ENCODE measurements at regions not wholly inside any gene's neighbourhood (a gene's known extent, or its start where the extent isn't known, plus 50 kb on each side); places are given as distances from the start of the nearest gene placed in this dataset.
"Not testable (repeated sequence)": the region's sequence is repeated elsewhere in the genome, so short reads cannot be mapped to it uniquely, and the experiment has no call there.

GRCh38 chr10:121675344-121675743, 77.1 kb upstream of the FGFR2 start:
- TF ChIP-seq CTCF (IDR thresholded peaks at IDR 0.05; ENCODE audit: partially characterized antibody, unreplicated experiment): no peak
- H3K27ac Mint-ChIP-seq (ENCODE audit: unreplicated experiment): no peak overlapping the region
- H3K4me1 Mint-ChIP-seq (ENCODE audit: low read depth, unreplicated experiment): peaks cover under 1% of the 10 kb centered on the region
- peaks cover 4% of the 10 kb centered on the region for H3K27me3 Mint-ChIP-seq (ENCODE audit: unreplicated experiment)
- DNase-seq: no peak
- no peak overlapping the region for H3K4me3 Mint-ChIP-seq (ENCODE audit: unreplicated experiment)
- H3K36me3 Mint-ChIP-seq (ENCODE audit: unreplicated experiment): no peaks in the 10 kb centered on the region
- H3K9me3 Mint-ChIP-seq (ENCODE audit: unreplicated experiment): peaks cover 12% of the 10 kb centered on the region

- Mint-ChIP-seq H3K27ac (ENCODE audit: unreplicated experiment) (no peak overlapping the region), H3K36me3 (ENCODE audit: unreplicated experiment) (no peaks in the 10 kb centered on the region), H3K27me3 (ENCODE audit: unreplicated experiment) (peaks cover 4% of the 10 kb centered on the region), H3K9me3 (ENCODE audit: unreplicated experiment) (peaks cover 11% of the 10 kb centered on the region), H3K4me1 (ENCODE audit: low read depth, unreplicated experiment) (no peaks in the 10 kb centered on the region), H3K4me3 (ENCODE audit: unreplicated experiment) (no peak overlapping the region)
- TF ChIP-seq CTCF (IDR thresholded peaks at IDR 0.05; ENCODE audit: partially characterized antibody, unreplicated experiment): no peak
- DNase-seq: no peak
Observed at GRCh38 chr10:121674885-121675284, 76.6 kb upstream of the FGFR2 start.

GRCh38 chr10:121672733-121673132, 74.5 kb upstream of the FGFR2 start:
- H3K36me3 Mint-ChIP-seq (ENCODE audit: unreplicated experiment): no peaks in the 10 kb centered on the region
- H3K4me1 Mint-ChIP-seq (ENCODE audit: low read depth, unreplicated experiment): peaks cover 6% of the 10 kb centered on the region
- no peak for TF ChIP-seq CTCF (IDR thresholded peaks at IDR 0.05; ENCODE audit: partially characterized antibody, unreplicated experiment)
- DNase-seq: no peak
- peaks cover 5% of the 10 kb centered on the region for H3K27me3 Mint-ChIP-seq (ENCODE audit: unreplicated experiment)
- peaks cover 5% of the 10 kb centered on the region for H3K9me3 Mint-ChIP-seq (ENCODE audit: unreplicated experiment)
- no peak overlapping the region for H3K27ac Mint-ChIP-seq (ENCODE audit: unreplicated experiment)
- no peak overlapping the region for H3K4me3 Mint-ChIP-seq (ENCODE audit: unreplicated experiment)

GRCh38 chr10:121669840-121670239, 71.6 kb upstream of the FGFR2 start:
- DNase-seq; H3K36me3 Mint-ChIP-seq (ENCODE audit: unreplicated experiment); H3K27ac Mint-ChIP-seq (ENCODE audit: unreplicated experiment); H3K9me3 Mint-ChIP-seq (ENCODE audit: unreplicated experiment); H3K4me3 Mint-ChIP-seq (ENCODE audit: unreplicated experiment); H3K4me1 Mint-ChIP-seq (ENCODE audit: low read depth, unreplicated experiment); H3K27me3 Mint-ChIP-seq (ENCODE audit: unreplicated experiment): not testable (repeated sequence)

- no peak for DNase-seq
- Mint-ChIP-seq H3K27me3 (ENCODE audit: unreplicated experiment) (peaks cover 5% of the 10 kb centered on the region), H3K36me3 (ENCODE audit: unreplicated experiment) (no peaks in the 10 kb centered on the region), H3K4me1 (ENCODE audit: low read depth, unreplicated experiment) (peaks cover 6% of the 10 kb centered on the region), H3K9me3 (ENCODE audit: unreplicated experiment) (peaks cover 4% of the 10 kb centered on the region), H3K4me3 (ENCODE audit: unreplicated experiment) (no peak overlapping the region), H3K27ac (ENCODE audit: unreplicated experiment) (no peak overlapping the region)
- no peak for TF ChIP-seq CTCF (IDR thresholded peaks at IDR 0.05; ENCODE audit: partially characterized antibody, unreplicated experiment)
Observed at GRCh38 chr10:121669028-121669374, 70.8 kb upstream of the FGFR2 start.
